ENCODE measurements at regions not wholly inside any gene's neighbourhood (a gene's known extent, or its start where the extent isn't known, plus 50 kb on each side); places are given as distances from the start of the nearest gene placed in this dataset.

DNA sequence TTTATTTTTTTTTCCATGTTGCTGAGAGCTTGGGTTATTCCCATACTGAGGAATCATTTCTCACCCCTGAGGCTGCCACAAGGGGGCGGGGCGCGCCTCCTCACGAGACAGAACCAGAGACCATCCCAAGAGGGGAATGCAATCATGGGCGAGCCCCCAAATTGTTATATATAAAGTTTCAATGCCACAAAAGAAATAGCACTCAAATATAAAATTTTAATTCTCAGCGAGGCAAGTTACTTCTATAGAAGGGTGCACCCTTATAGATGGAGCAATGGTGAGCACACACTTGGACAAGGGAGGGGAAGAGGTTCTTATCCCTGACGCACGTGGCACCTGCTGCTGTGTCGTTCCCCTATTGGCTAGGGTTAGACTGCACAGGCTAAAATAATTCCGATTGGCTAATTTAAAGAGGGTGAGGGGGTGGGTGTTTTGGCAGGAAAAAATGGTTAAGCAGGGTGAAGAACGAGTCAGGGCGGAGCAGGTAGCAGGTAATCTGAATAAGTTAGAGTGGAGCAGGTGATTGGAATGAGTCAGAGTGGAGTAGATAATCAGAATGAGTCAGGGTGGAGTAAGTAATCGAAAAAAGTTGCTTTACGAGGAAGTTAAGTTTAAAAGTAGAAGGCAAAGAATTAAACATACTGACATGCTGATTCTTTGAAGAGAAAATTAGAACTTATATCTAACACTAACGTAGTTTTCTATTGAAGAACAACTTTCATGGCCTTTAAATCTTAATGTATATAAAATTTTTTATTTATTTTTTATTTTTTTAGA is 177.5 kb downstream of the MTCL1 start:
- no peak for TF ChIP-seq POLR2A (IDR thresholded peaks at IDR 0.05; ENCODE audit: low read length)
- no peak for TF ChIP-seq GATA1 (IDR thresholded peaks at IDR 0.05; ENCODE audit: low read depth, low read length)

Measured in erythroblast (primary cell).